Tibial nerve (tissue), 4 donors: ENCODE measurements at regions not wholly inside any gene's neighbourhood (a gene's known extent, or its start where the extent isn't known, plus 50 kb on each side); places are given as distances from the start of the nearest gene placed in this dataset.

Source experiments
- CTCF ChIP-seq, 5 experiments: fragments of 200-600 bp in 3 of 5; fragments of 450-650 bp in 2 of 5; sonication (generic) in 3 of 5; IDR thresholded peaks; one replicate each; pipeline ENCODE4 v1.5.1; 2016 to 2019; ENCODE audit warnings: antibody characterized with exemption in 5 of 5, mild to moderate bottlenecking in 3 of 5, moderate library complexity in 2 of 5
- EP300 ChIP-seq, 2 donors: sonication (generic); formaldehyde crosslinking; IDR thresholded peaks; one replicate each; pipeline ENCODE4 v1.6.1; 2017; ENCODE audit warnings: antibody characterized with exemption in 2 of 2, mild to moderate bottlenecking in 1 of 2
- POLR2A ChIP-seq, 2 donors: fragments of 450-650 bp; IDR thresholded peaks; one replicate each; pipeline ENCODE4 v1.6.1; 2017; ENCODE audit warnings: antibody characterized with exemption in 2 of 2, mild to moderate bottlenecking in 2 of 2, moderate library complexity in 2 of 2

GRCh38 chr11:120028897-120029258 is 109.0 kb downstream of the TRIM29 start:
- TF ChIP-seq CTCF (IDR thresholded peaks at IDR 0.05): no peak
- TF ChIP-seq POLR2A (IDR thresholded peaks at IDR 0.05): no peak
- TF ChIP-seq EP300 (IDR thresholded peaks at IDR 0.05): no peak
